Skeletal muscle cell (primary cell): ENCODE measurements at regions not wholly inside any gene's neighbourhood (a gene's known extent, or its start where the extent isn't known, plus 50 kb on each side); places are given as distances from the start of the nearest gene placed in this dataset.
"Not testable (repeated sequence)": the region's sequence is repeated elsewhere in the genome, so short reads cannot be mapped to it uniquely, and the experiment has no call there.

Experiments
- DNase-seq: peaks from one replicate; pipeline ENCODE4 v3.0.0-alpha.2; 2010; ENCODE audit warnings: low read depth
- H3K4me3 ChIP-seq: 2 replicates; pipeline ENCODE4 v1.5.1; 2011; ENCODE audit warnings: low read depth, mild to moderate bottlenecking, control low read depth, low read length, moderate library complexity

- DNase-seq = peak; percentile 76
Observed at GRCh38 chr20:52056203-52057062, 135.1 kb downstream of the ZFP64 start.

GRCh38 chr20:52054123-52054522 is 137.5 kb downstream of the ZFP64 start:
- DNase-seq = no peak

More at GRCh38 chr20:52056203-52057062, 135.1 kb downstream of the ZFP64 start:
- H3K4me3 ChIP-seq = no peak overlapping the region

GRCh38 chr20:52049001-52049731 is 142.4 kb downstream of the ZFP64 start:
- H3K4me3 ChIP-seq = no peak overlapping the region
- no peak for DNase-seq

More at GRCh38 chr20:52054123-52054522, 137.5 kb downstream of the ZFP64 start:
- H3K4me3 ChIP-seq = no peak overlapping the region

- H3K4me3 ChIP-seq = no peak overlapping the region
- DNase-seq = peak; percentile 41
Observed at GRCh38 chr20:52047811-52048764, 143.5 kb downstream of the ZFP64 start.

- DNase-seq = no peak
- no peak overlapping the region for H3K4me3 ChIP-seq
Observed at GRCh38 chr20:52041966-52042365, 149.6 kb downstream of the ZFP64 start.

- no peak for DNase-seq
Observed at GRCh38 chr20:52039790-52040189, 151.8 kb downstream of the ZFP64 start.

GRCh38 chr20:52038632-52039031 is 152.9 kb downstream of the ZFP64 start:
- not testable (repeated sequence) for DNase-seq, H3K4me3 ChIP-seq

More at GRCh38 chr20:52039790-52040189, 151.8 kb downstream of the ZFP64 start:
- H3K4me3 ChIP-seq = no peak overlapping the region

GRCh38 chr20:52037370-52037769 is 154.2 kb downstream of the ZFP64 start:
- no peak overlapping the region for H3K4me3 ChIP-seq
- no peak for DNase-seq

- no peak overlapping the region for H3K4me3 ChIP-seq
Observed at GRCh38 chr20:52035977-52036376, 155.6 kb downstream of the ZFP64 start.

GRCh38 chr20:52035498-52035897 is 156.1 kb downstream of the ZFP64 start:
- no peak for DNase-seq

More at GRCh38 chr20:52035977-52036376, 155.6 kb downstream of the ZFP64 start:
- DNase-seq = no peak

GRCh38 chr20:52034581-52034980 is 157.0 kb downstream of the ZFP64 start:
- no peak for DNase-seq
- no peak overlapping the region for H3K4me3 ChIP-seq

More at GRCh38 chr20:52035498-52035897, 156.1 kb downstream of the ZFP64 start:
- H3K4me3 ChIP-seq = no peak overlapping the region

- DNase-seq = no peak
- no peak overlapping the region for H3K4me3 ChIP-seq
Observed at GRCh38 chr20:52033313-52033712, 158.3 kb downstream of the ZFP64 start.

GRCh38 chr20:52032304-52032683 is 159.3 kb downstream of the ZFP64 start:
- not testable (repeated sequence) for DNase-seq, H3K4me3 ChIP-seq

- H3K4me3 ChIP-seq = no peak overlapping the region
- DNase-seq = peak; percentile 69
Observed at GRCh38 chr20:52031563-52032303, 159.8 kb downstream of the ZFP64 start.

- DNase-seq = no peak
- no peak overlapping the region for H3K4me3 ChIP-seq
Observed at GRCh38 chr20:52031206-52031562, 160.4 kb downstream of the ZFP64 start.

- H3K4me3 ChIP-seq, DNase-seq: not testable (repeated sequence)
Observed at GRCh38 chr20:52029129-52029528, 162.4 kb downstream of the ZFP64 start.

- H3K4me3 ChIP-seq = no peak overlapping the region
- no peak for DNase-seq
Observed at GRCh38 chr20:52025938-52026337, 165.6 kb downstream of the ZFP64 start.

- DNase-seq = no peak
- H3K4me3 ChIP-seq = no peak overlapping the region
Observed at GRCh38 chr20:52019313-52019712, 172.3 kb downstream of the ZFP64 start.
